Liver (tissue), 8 donors: ENCODE measurements at regions not wholly inside any gene's neighbourhood (a gene's known extent, or its start where the extent isn't known, plus 50 kb on each side); places are given as distances from the start of the nearest gene placed in this dataset.

Source experiments
- DNase-seq: peaks from one replicate; pipeline ENCODE4 v3.0.0-alpha.2; 2017; ENCODE audit warnings: low spot score
- H3K27ac ChIP-seq, 2 donors: one replicate each; pipeline ENCODE4 v1.7.0; 2013; ENCODE audit warnings: inconsistent platforms in 2 of 2, low read length in 2 of 2, control low read depth in 1 of 2, low read depth in 1 of 2, mild to moderate bottlenecking in 1 of 2
- H3K27me3 ChIP-seq, 4 donors: one replicate each; pipeline versions ENCODE4 v1.6.1 to v1.7.0; 2013; ENCODE audit warnings: low read length in 3 of 4, inconsistent platforms in 1 of 4, mild to moderate bottlenecking in 1 of 4, moderate library complexity in 1 of 4; ENCODE audit not compliant: control insufficient read depth in 4 of 4, insufficient read depth in 4 of 4
- H3K36me3 ChIP-seq, 4 donors: one replicate each; pipeline versions ENCODE4 v1.6.1 to v1.7.0; 2013; ENCODE audit warnings: low read length in 3 of 4, mild to moderate bottlenecking in 3 of 4, low read depth in 1 of 4, moderate library complexity in 1 of 4; ENCODE audit not compliant: control insufficient read depth in 4 of 4, insufficient read depth in 3 of 4
- H3K4me1 ChIP-seq, 4 donors: one replicate each; pipeline versions ENCODE4 v1.6.1 to v1.7.0; 2013; ENCODE audit warnings: low read length in 3 of 4, mild to moderate bottlenecking in 3 of 4, moderate library complexity in 1 of 4; ENCODE audit not compliant: control insufficient read depth in 4 of 4, insufficient read depth in 4 of 4
- H3K4me3 ChIP-seq, 3 donors: one replicate each; pipeline versions ENCODE4 v1.6.1 to v1.7.0; 2013; ENCODE audit warnings: low read length in 3 of 3, control low read depth in 1 of 3, low read depth in 1 of 3, mild to moderate bottlenecking in 1 of 3
- H3K9ac ChIP-seq, 2 donors: one replicate each; pipeline ENCODE4 v1.7.0; 2013; ENCODE audit warnings: low read length in 2 of 2, mild to moderate bottlenecking in 2 of 2, moderate library complexity in 2 of 2, control low read depth in 1 of 2, low read depth in 1 of 2
- H3K9me3 ChIP-seq, 4 donors: one replicate each; pipeline versions ENCODE4 v1.6.1 to v1.7.0; 2013; ENCODE audit warnings: low read length in 3 of 4; ENCODE audit not compliant: control insufficient read depth in 4 of 4
- ATF3 ChIP-seq: IDR thresholded peaks from 2 replicates; pipeline ENCODE4 v1.6.1; 2016; ENCODE audit warnings: antibody characterized with exemption
- CTCF ChIP-seq: fragments of 150-350 bp; IDR thresholded peaks from 2 replicates; pipeline ENCODE4 v1.5.1; 2017; ENCODE audit warnings: improper control_type of control experiment, low read depth, low read length; ENCODE audit not compliant: missing input control
- EGR1 ChIP-seq, 2 donors: IDR thresholded peaks; 2 replicates each; pipeline ENCODE4 v1.6.1; 2016 to 2018; ENCODE audit warnings: antibody characterized with exemption in 2 of 2, low read depth in 2 of 2
- FOXA1 ChIP-seq: IDR thresholded peaks from 2 replicates; pipeline ENCODE4 v1.6.1; 2016; ENCODE audit warnings: antibody characterized with exemption
- FOXA2 ChIP-seq: IDR thresholded peaks from 2 replicates; pipeline ENCODE4 v1.6.1; 2016; ENCODE audit warnings: antibody characterized with exemption
- GABPA ChIP-seq, 2 donors: IDR thresholded peaks in 1 of 2; conservative IDR thresholded peaks in 1 of 2; 2 replicates each; pipeline ENCODE4 v1.6.1; 2016; ENCODE audit warnings: antibody characterized with exemption in 2 of 2, mild to moderate bottlenecking in 1 of 2, moderate library complexity in 1 of 2
- HNF4A ChIP-seq, 2 donors: conservative IDR thresholded peaks; 2 replicates each; pipeline ENCODE4 v1.6.1; 2016; ENCODE audit warnings: antibody characterized with exemption in 2 of 2, mild to moderate bottlenecking in 2 of 2
- HNF4G ChIP-seq: IDR thresholded peaks from 2 replicates; pipeline ENCODE4 v1.6.1; 2016; ENCODE audit warnings: antibody characterized with exemption
- JUND ChIP-seq, 2 donors: IDR thresholded peaks; 2 replicates each; pipeline ENCODE4 v1.6.1; 2016; ENCODE audit warnings: antibody characterized with exemption in 2 of 2
- MAX ChIP-seq: IDR thresholded peaks from 2 replicates; pipeline ENCODE4 v1.6.1; 2016; ENCODE audit warnings: antibody characterized with exemption
- NR2F2 ChIP-seq: IDR thresholded peaks from 2 replicates; pipeline ENCODE4 v1.6.1; 2016; ENCODE audit warnings: antibody characterized with exemption
- RAD21 ChIP-seq, 2 donors: IDR thresholded peaks; 2 replicates each; pipeline ENCODE4 v1.6.1; 2016; ENCODE audit warnings: antibody characterized with exemption in 2 of 2, mild to moderate bottlenecking in 2 of 2
- REST ChIP-seq: IDR thresholded peaks from 2 replicates; pipeline ENCODE4 v1.6.1; 2016; ENCODE audit warnings: antibody characterized with exemption, mild to moderate bottlenecking
- RXRA ChIP-seq, 2 donors: IDR thresholded peaks; 2 replicates each; pipeline ENCODE4 v1.6.1; 2017 to 2018; ENCODE audit warnings: antibody characterized with exemption in 2 of 2, mild to moderate bottlenecking in 1 of 2
- SP1 ChIP-seq: IDR thresholded peaks from 2 replicates; pipeline ENCODE4 v1.6.1; 2018; ENCODE audit warnings: antibody characterized with exemption, mild to moderate bottlenecking
- TAF1 ChIP-seq: conservative IDR thresholded peaks from 2 replicates; pipeline ENCODE4 v1.6.1; 2016; ENCODE audit warnings: antibody characterized with exemption, mild to moderate bottlenecking
- YY1 ChIP-seq: IDR thresholded peaks from 2 replicates; pipeline ENCODE4 v1.6.1; 2016; ENCODE audit warnings: antibody characterized with exemption, mild to moderate bottlenecking
- ZBTB33 ChIP-seq: IDR thresholded peaks from 2 replicates; pipeline ENCODE4 v1.6.1; 2016; ENCODE audit warnings: antibody characterized with exemption
- WGBS: extraction: QIAGEN DNeasy Blood & Tissue Kit; methylation state at CpG from one replicate; pipeline ENCODE4 v1.1.7; 2013; 5-methylcytosine and 5-hydroxymethylcytosine counted together
- donor health status: healthy.
- donor health status: healthy.
- donor health status: healthy.
- donor health status: healthy.
- donor health status: healthy.

- Histone ChIP-seq H3K27me3 (no peaks in the 10 kb centered on the region), H3K4me3 (no peak overlapping the region), H3K36me3 (no peaks in the 10 kb centered on the region), H3K4me1 (no peaks in the 10 kb centered on the region), H3K9me3 (no peaks in the 10 kb centered on the region), H3K9ac (no peak overlapping the region), H3K27ac (no peak overlapping the region)
- 86% methylated on average over 2 of the region's 2 CpGs for WGBS
- DNase-seq = no peak
- TF ChIP-seq SP1 (no peak), HNF4G (no peak), GABPA (IDR thresholded peaks at IDR 0.05 in 1 of 2, conservative IDR thresholded peaks at IDR 0.05 in 1 of 2) (no peak), ZBTB33 (no peak), REST (no peak), RAD21 (IDR thresholded peaks at IDR 0.05) (no peak), JUND (IDR thresholded peaks at IDR 0.05) (no peak), NR2F2 (no peak), MAX (no peak), FOXA2 (no peak), RXRA (IDR thresholded peaks at IDR 0.05) (no peak), ATF3 (no peak), HNF4A (conservative IDR thresholded peaks at IDR 0.05) (no peak), TAF1 (no peak), CTCF (no peak), FOXA1 (no peak), YY1 (no peak), EGR1 (IDR thresholded peaks at IDR 0.05; ENCODE audit: low read depth in 2 of 2) (no peak)
These were observed 706.6 kb downstream of the SI start for GRCh38 chr3:164371681-164372080.

- TF ChIP-seq MAX (no peak), RAD21 (IDR thresholded peaks at IDR 0.05) (no peak), EGR1 (IDR thresholded peaks at IDR 0.05; ENCODE audit: low read depth in 2 of 2) (no peak)
- H3K4me3 ChIP-seq = no peak overlapping the region
- no peak for DNase-seq
- no peak overlapping the region for H3K9ac ChIP-seq
- H3K9me3 ChIP-seq = no peaks in the 10 kb centered on the region
- 77% methylated on average over 5 of the region's 5 CpGs for WGBS
- H3K27ac ChIP-seq = no peak overlapping the region
- no peaks in the 10 kb centered on the region for H3K4me1 ChIP-seq
- H3K27me3 ChIP-seq = no peaks in the 10 kb centered on the region
- H3K36me3 ChIP-seq = no peaks in the 10 kb centered on the region
These were observed 707.3 kb downstream of the SI start for GRCh38 chr3:164370970-164371369.
